HepG2 (cell line): ENCODE measurements at regions not wholly inside any gene's neighbourhood (a gene's known extent, or its start where the extent isn't known, plus 50 kb on each side); places are given as distances from the start of the nearest gene placed in this dataset.

Experiments used
- ATAC-seq: fragments of 200-7000 bp; cut with Tn5 transposase; 3 replicates; pipeline ENCODE4 v1.9.1; 2020; ENCODE audit warnings: mild to moderate bottlenecking, moderate library complexity
- BruUV-seq: library from RNA; stranded (reverse); fragments of 400-500 nt; replicated peaks from 2 replicates; lab custom pipeline; 2021; lab: Mats Ljungman, UMichigan
- CTCF ChIA-PET: fragments of 300-600 bp; formaldehyde crosslinking; extraction: SDS; loops from one replicate; lab custom pipeline; 2021; ENCODE audit warnings: low total read pairs, inconsistent platforms, low intra/inter-chr PET ratio; lab: Yijun Ruan, JAX
- POLR2A ChIA-PET: fragments of 350-600 bp; sonication (Branson Sonifier 250); formaldehyde crosslinking; loops from one replicate; lab custom pipeline; 2020; ENCODE audit warnings: antibody characterized with exemption, inconsistent platforms; lab: Yijun Ruan, JAX
- DNase-seq: peaks from one replicate; pipeline ENCODE4 v3.0.0-alpha.2; 2015; ENCODE audit warnings: low spot score
- FAIRE-seq: peaks from 3 replicates; lab custom pipeline; 2011; peaks lifted over from hg19 to GRCh38; lab: Jason Lieb, UNC
- H2AFZ ChIP-seq: one replicate; pipeline ENCODE4 v1.6.1; 2011; ENCODE audit warnings: low read length, inconsistent platforms
- H3K27ac ChIP-seq: fragments of 300-600 bp; 3 replicates; pipeline ENCODE4 v1.8.0; 2011; ENCODE audit warnings: mixed run types, mild to moderate bottlenecking, mixed read lengths, low read length, inconsistent platforms; ENCODE audit not compliant: insufficient read depth; ENCODE audit errors: extremely low read length
- H3K27me3 ChIP-seq, 2 experiments: fragments of 200-600 bp in 1 of 2; 2 replicates in 1 of 2; 3 replicates in 1 of 2; pipeline versions ENCODE4 v1.6.0 to v1.8.0; 2011; ENCODE audit warnings: low read length in 2 of 2, mild to moderate bottlenecking in 2 of 2, moderate library complexity in 2 of 2, inconsistent platforms in 1 of 2; ENCODE audit not compliant: insufficient read depth in 2 of 2, control insufficient read depth in 1 of 2
- H3K36me3 ChIP-seq, 2 experiments: fragments of 200-600 bp in 1 of 2; replicated peaks in 1 of 2; 2 replicates in 1 of 2; 3 replicates in 1 of 2; pipeline versions ENCODE4 v1.5.1 to v1.8.0; 2011; ENCODE audit warnings: low read length in 2 of 2, inconsistent platforms in 1 of 2; ENCODE audit not compliant: insufficient read depth in 2 of 2, control insufficient read depth in 1 of 2
- H3K4me1 ChIP-seq: 2 replicates; pipeline ENCODE4 v1.5.1; 2012; ENCODE audit warnings: low read length, inconsistent platforms; ENCODE audit not compliant: insufficient read depth
- H3K4me2 ChIP-seq: 2 replicates; pipeline ENCODE4 v1.6.0; 2011; ENCODE audit warnings: low read depth, low read length, inconsistent platforms
- H3K4me3 ChIP-seq, 3 experiments: fragments of 200-600 bp in 1 of 3; sonication (generic), shearing (Covaris generic) in 1 of 3; replicated peaks in 1 of 3; 2 replicates each; pipeline ENCODE4 v1.5.1; 2011 to 2016; ENCODE audit warnings: low read length in 3 of 3, inconsistent platforms in 2 of 3, low read depth in 2 of 3, mild to moderate bottlenecking in 2 of 3, control low read depth in 1 of 3, mixed read lengths in 1 of 3; ENCODE audit not compliant: insufficient read depth in 1 of 3
- H3K79me2 ChIP-seq: one replicate; pipeline ENCODE4 v1.6.1; 2011; ENCODE audit warnings: low read length, inconsistent platforms; ENCODE audit not compliant: insufficient read depth
- H3K9ac ChIP-seq: 2 replicates; pipeline ENCODE4 v1.6.0; 2011; ENCODE audit warnings: mild to moderate bottlenecking, low read depth, low read length, inconsistent platforms; ENCODE audit not compliant: insufficient read depth
- H3K9me3 ChIP-seq: 2 replicates; pipeline ENCODE4 v1.5.1; 2012; ENCODE audit warnings: mild to moderate bottlenecking, low read length
- H4K20me1 ChIP-seq: 2 replicates; pipeline ENCODE4 v1.6.0; 2011; ENCODE audit warnings: inconsistent platforms, mild to moderate bottlenecking, low read length, moderate library complexity; ENCODE audit not compliant: insufficient read depth
- RORA ChIP-seq: sonication (generic); formaldehyde crosslinking; IDR thresholded peaks from 2 replicates; pipeline ENCODE4 v1.5.0; 2020; ENCODE audit warnings: mild to moderate bottlenecking, missing genetic modification reagents, moderate library complexity
- TEAD2 ChIP-seq: sonication (generic); formaldehyde crosslinking; IDR thresholded peaks from 2 replicates; pipeline ENCODE4 v1.9.0; 2021; ENCODE audit warnings: missing genetic modification reagents
- ZBTB3 ChIP-seq: sonication (generic); formaldehyde crosslinking; IDR thresholded peaks from 2 replicates; pipeline ENCODE4 v1.4.0; 2020; ENCODE audit warnings: low read depth, mild to moderate bottlenecking, moderate library complexity, missing genetic modification reagents, borderline replicate concordance
- ZBTB46 ChIP-seq: sonication (generic); formaldehyde crosslinking; IDR thresholded peaks from 2 replicates; pipeline ENCODE4 v1.4.0; 2020; ENCODE audit warnings: mild to moderate bottlenecking, missing genetic modification reagents, borderline replicate concordance
- ZNF343 ChIP-seq: sonication (generic); formaldehyde crosslinking; IDR thresholded peaks from 2 replicates; pipeline ENCODE4 v1.4.0; 2020; ENCODE audit warnings: mild to moderate bottlenecking, missing genetic modification reagents
- ZNF550 ChIP-seq: sonication (generic); formaldehyde crosslinking; IDR thresholded peaks from 2 replicates; pipeline ENCODE4 v1.4.0; 2020; ENCODE audit warnings: mild to moderate bottlenecking, missing genetic modification reagents, borderline replicate concordance
- ZNF687 ChIP-seq: sonication (generic); formaldehyde crosslinking; IDR thresholded peaks from 2 replicates; pipeline ENCODE4 v1.5.1; 2020; ENCODE audit warnings: mild to moderate bottlenecking, missing genetic modification reagents, moderate library complexity
- WGBS: methylation state at CpG from one replicate; pipeline ENCODE4 v1.1.6; 2017; ENCODE audit warnings: low lambda C conversion rate; 5-methylcytosine and 5-hydroxymethylcytosine counted together
- in situ Hi-C: cut with HindIII; loops from 2 replicates; pipeline ENCODE4 v1.10.0; 2017; ENCODE audit warnings: low pct_unique_long_range_greater_than_20kb; ENCODE audit not compliant: extremely low pct_ligation_motif_present
- intact Hi-C: fragments of 100-400 bp; cut with micrococcal nuclease; formaldehyde crosslinking; loops from one replicate; pipeline ENCODE4 v1.10.0; 2022; ENCODE audit not compliant: unreplicated experiment

- TF ChIP-seq ZNF550 (CRISPR knock-in tag), result no peak
- no peak for TF ChIP-seq ZBTB3 (CRISPR knock-in tag)
- CTCF ChIA-PET, result no interaction called here
- no peak for FAIRE-seq
- Histone ChIP-seq H3K27me3 (no peaks in the 10 kb centered on the region), H3K4me2 (no peak overlapping the region), H3K4me1 (no peaks in the 10 kb centered on the region), H2AFZ (no peak overlapping the region), H3K4me3 (no peak overlapping the region), H3K79me2 (no peaks in the 10 kb centered on the region), H4K20me1 (no peaks in the 10 kb centered on the region), H3K9ac (no peak overlapping the region), H3K36me3 (no peaks in the 10 kb centered on the region), H3K27ac (no peak overlapping the region), H3K9me3 (0 out of 2 replicates have a peak, but pooled peaks cover 7% of the 10 kb centered on the region)
- ATAC-seq, result no peak; the same call in 2 of the 3 replicates
- POLR2A ChIA-PET, result no interaction called here
- 39% methylated on average over 10 of the region's 10 CpGs for WGBS
- no peak for DNase-seq
- intact Hi-C loops, result no loop called here
- in situ Hi-C loops, result no loop called here
- BruUV-seq, result no TSS peak
These were observed 601.2 kb upstream of the ZNF804A start for GRCh38 chr2:183996825-183997793.

GRCh38 chr2:183998041-183998796 lies 600.1 kb upstream of the ZNF804A start:
- ChIA-PET CTCF (no interaction called here), POLR2A (no interaction called here)
- ATAC-seq, result no peak
- H3K27me3 ChIP-seq, result no peaks in the 10 kb centered on the region
- no peak for DNase-seq
- H2AFZ ChIP-seq, result no peak overlapping the region
- H3K36me3 ChIP-seq, result no peaks in the 10 kb centered on the region
- H4K20me1 ChIP-seq, result no peaks in the 10 kb centered on the region
- BruUV-seq, result no TSS peak
- H3K79me2 ChIP-seq, result no peaks in the 10 kb centered on the region
- H3K4me2 ChIP-seq, result no peak overlapping the region
- no peak overlapping the region for H3K27ac ChIP-seq
- no peak for FAIRE-seq
- H3K9ac ChIP-seq, result no peak overlapping the region
- WGBS, result 60% methylated on average over 3 of the region's 3 CpGs
- intact Hi-C loops, result no loop called here
- no peak overlapping the region for H3K4me3 ChIP-seq
- in situ Hi-C loops, result no loop called here
- H3K4me1 ChIP-seq, result no peaks in the 10 kb centered on the region
- H3K9me3 ChIP-seq, result no peaks in the 10 kb centered on the region
- TF ChIP-seq TEAD2 (CRISPR knock-in tag) (no peak), ZNF343 (CRISPR knock-in tag) (no peak), RORA (no peak), ZNF687 (CRISPR knock-in tag) (no peak), ZBTB46 (CRISPR knock-in tag) (no peak)
